SU-DHL-6 (cell line): ENCODE measurements at regions not wholly inside any gene's neighbourhood (a gene's known extent, or its start where the extent isn't known, plus 50 kb on each side); places are given as distances from the start of the nearest gene placed in this dataset.

ENCODE experiments used
- EZH2phosphoT487 ChIP-seq: fragments of 200-600 bp; sonication (generic), shearing (Covaris generic); conservative IDR thresholded peaks from 2 replicates; pipeline ENCODE4 v1.6.1; 2018; ENCODE audit warnings: mild to moderate bottlenecking, antibody characterized with exemption, low read length, moderate library complexity, mixed read lengths
- TF ChIP-seq, protein P1 (sequence below): fragments of 200-600 bp; sonication (generic); IDR thresholded peaks from one replicate; pipeline ENCODE4 v1.5.1; 2017; ENCODE audit warnings: antibody characterized with exemption, mild to moderate bottlenecking, low read length, moderate library complexity; ENCODE audit not compliant: insufficient read depth, poor library complexity, severe bottlenecking

DNA sequence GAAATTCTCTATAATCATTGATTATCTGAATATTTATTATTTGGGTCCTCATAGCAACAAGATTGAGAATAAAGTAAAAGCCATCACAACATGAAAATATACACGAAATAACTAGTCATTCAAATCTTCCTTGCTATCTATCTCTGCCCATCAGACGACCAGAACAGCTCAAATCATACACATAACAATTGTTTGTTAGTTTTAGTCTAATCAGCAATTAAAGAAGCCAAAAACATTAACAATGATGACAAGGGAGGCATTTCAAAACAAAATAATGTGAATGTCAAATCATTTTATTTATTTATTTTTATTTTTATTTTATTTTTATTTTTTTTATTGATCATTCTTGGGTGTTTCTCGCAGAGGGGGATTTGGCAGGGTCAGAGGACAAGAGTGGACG lies 106.0 kb upstream of the BNC2 start:
- TF ChIP-seq, protein P1, sequence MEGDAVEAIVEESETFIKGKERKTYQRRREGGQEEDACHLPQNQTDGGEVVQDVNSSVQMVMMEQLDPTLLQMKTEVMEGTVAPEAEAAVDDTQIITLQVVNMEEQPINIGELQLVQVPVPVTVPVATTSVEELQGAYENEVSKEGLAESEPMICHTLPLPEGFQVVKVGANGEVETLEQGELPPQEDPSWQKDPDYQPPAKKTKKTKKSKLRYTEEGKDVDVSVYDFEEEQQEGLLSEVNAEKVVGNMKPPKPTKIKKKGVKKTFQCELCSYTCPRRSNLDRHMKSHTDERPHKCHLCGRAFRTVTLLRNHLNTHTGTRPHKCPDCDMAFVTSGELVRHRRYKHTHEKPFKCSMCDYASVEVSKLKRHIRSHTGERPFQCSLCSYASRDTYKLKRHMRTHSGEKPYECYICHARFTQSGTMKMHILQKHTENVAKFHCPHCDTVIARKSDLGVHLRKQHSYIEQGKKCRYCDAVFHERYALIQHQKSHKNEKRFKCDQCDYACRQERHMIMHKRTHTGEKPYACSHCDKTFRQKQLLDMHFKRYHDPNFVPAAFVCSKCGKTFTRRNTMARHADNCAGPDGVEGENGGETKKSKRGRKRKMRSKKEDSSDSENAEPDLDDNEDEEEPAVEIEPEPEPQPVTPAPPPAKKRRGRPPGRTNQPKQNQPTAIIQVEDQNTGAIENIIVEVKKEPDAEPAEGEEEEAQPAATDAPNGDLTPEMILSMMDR: no peak
- TF ChIP-seq EZH2phosphoT487: no peak
